ENCODE measurements at regions not wholly inside any gene's neighbourhood (a gene's known extent, or its start where the extent isn't known, plus 50 kb on each side); places are given as distances from the start of the nearest gene placed in this dataset.

GRCh38 chrX:117752745-117753144 lies 363.9 kb downstream of the KLHL13 start:
- no peak for TF ChIP-seq POLR2AphosphoS5 (IDR thresholded peaks at IDR 0.05; ENCODE audit: borderline replicate concordance, low read depth, low read length)
- no peak for TF ChIP-seq FOXP2 (optimal IDR thresholded peaks at IDR 0.05; ENCODE audit: control extremely low read depth, extremely low read length, insufficient read depth)
- TF ChIP-seq EZH2 (IDR thresholded peaks at IDR 0.05): no peak
